ENCODE measurements at regions not wholly inside any gene's neighbourhood (a gene's known extent, or its start where the extent isn't known, plus 50 kb on each side); places are given as distances from the start of the nearest gene placed in this dataset.

DNA sequence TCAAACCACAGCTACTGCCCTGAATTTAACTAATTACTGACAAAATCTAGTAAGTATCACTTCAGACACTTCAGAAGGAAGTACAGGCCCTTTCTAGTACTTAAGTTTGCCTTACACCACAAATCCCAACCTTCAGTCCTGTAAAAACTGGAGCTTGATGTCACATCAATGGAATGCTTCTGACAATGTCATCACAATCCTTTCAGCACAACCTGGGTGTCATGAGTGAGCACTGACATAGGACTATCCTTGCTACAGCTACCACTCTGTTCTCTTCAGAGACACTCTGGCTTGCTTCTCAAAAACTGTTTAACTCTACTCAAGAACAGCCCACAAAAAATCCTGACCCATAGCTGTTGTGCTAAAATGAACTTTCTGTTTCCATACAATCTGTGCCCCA is 108.2 kb downstream of the RRM1 start:
- in situ Hi-C loops (cut with HindIII; ENCODE audit: low pct_ligation_motif_present, low sequenced_read_pairs), result no loop called here
- Histone ChIP-seq H3K27ac (no peak overlapping the region), H3K4me3 (ENCODE audit: low read depth, low read length) (no peak overlapping the region), H3K27me3 (replicated peaks) (no peaks in the 10 kb centered on the region), H3K36me3 (replicated peaks) (no peaks in the 10 kb centered on the region)
- TF ChIP-seq, protein P1, sequence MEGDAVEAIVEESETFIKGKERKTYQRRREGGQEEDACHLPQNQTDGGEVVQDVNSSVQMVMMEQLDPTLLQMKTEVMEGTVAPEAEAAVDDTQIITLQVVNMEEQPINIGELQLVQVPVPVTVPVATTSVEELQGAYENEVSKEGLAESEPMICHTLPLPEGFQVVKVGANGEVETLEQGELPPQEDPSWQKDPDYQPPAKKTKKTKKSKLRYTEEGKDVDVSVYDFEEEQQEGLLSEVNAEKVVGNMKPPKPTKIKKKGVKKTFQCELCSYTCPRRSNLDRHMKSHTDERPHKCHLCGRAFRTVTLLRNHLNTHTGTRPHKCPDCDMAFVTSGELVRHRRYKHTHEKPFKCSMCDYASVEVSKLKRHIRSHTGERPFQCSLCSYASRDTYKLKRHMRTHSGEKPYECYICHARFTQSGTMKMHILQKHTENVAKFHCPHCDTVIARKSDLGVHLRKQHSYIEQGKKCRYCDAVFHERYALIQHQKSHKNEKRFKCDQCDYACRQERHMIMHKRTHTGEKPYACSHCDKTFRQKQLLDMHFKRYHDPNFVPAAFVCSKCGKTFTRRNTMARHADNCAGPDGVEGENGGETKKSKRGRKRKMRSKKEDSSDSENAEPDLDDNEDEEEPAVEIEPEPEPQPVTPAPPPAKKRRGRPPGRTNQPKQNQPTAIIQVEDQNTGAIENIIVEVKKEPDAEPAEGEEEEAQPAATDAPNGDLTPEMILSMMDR (IDR thresholded peaks at IDR 0.05; ENCODE audit: low read depth, low read length, missing control alignments), result no peak
- DNase-seq, result no peak

DNA sequence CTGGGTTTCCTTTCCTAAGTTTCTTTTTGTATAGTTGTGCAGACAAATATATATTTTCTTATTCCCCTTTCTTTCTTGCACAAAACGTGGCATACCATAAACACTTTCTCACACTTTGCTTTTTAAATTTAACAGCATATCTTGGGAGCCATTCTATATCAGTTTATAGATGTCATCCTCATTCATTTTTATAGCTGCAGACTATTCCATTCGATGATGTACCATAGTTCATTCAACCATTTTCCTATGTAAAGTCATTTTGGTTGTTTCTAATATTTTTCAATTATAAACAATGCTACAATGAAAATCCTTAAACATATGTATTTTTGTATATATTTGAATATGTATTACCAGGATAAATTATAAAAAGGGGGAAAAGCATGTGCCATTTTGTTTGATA is 102.5 kb downstream of the RRM1 start:
- H3K27me3 ChIP-seq (replicated peaks), result no peaks in the 10 kb centered on the region
- no peak overlapping the region for H3K27ac ChIP-seq
- no peak overlapping the region for H3K4me3 ChIP-seq (ENCODE audit: low read depth, low read length)
- in situ Hi-C loops (cut with HindIII; ENCODE audit: low pct_ligation_motif_present, low sequenced_read_pairs), result no loop called here
- no peak for DNase-seq
- no peaks in the 10 kb centered on the region for H3K36me3 ChIP-seq (replicated peaks)
- TF ChIP-seq, protein P1 (IDR thresholded peaks at IDR 0.05; ENCODE audit: low read depth, low read length, missing control alignments), result no peak

DNA sequence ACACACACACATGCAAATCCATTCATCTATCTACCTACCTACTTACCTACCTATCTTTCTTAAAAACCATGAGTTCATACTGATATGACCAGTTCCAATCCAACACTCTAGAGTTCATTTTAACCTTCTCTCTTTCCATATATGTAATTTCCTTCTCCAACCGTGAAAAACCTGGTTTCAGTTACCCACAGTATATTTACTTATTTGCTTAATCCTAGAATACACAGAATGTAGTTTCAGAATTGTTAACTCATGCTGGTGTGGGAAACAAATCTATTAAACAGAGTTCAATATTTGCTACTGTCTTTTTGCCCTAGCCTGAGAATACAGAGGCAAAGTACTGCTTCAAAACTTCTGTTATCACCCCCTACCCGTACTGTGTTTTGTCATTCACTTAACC is 101.3 kb downstream of the RRM1 start:
- TF ChIP-seq, protein P1 (IDR thresholded peaks at IDR 0.05; ENCODE audit: low read depth, low read length, missing control alignments), result no peak
- H3K4me3 ChIP-seq (ENCODE audit: low read depth, low read length), result no peak overlapping the region
- H3K27me3 ChIP-seq (replicated peaks), result no peaks in the 10 kb centered on the region
- H3K36me3 ChIP-seq (replicated peaks), result no peaks in the 10 kb centered on the region
- in situ Hi-C loops (cut with HindIII; ENCODE audit: low pct_ligation_motif_present, low sequenced_read_pairs), result no loop called here
- H3K27ac ChIP-seq, result no peak overlapping the region
- DNase-seq, result no peak

DNA sequence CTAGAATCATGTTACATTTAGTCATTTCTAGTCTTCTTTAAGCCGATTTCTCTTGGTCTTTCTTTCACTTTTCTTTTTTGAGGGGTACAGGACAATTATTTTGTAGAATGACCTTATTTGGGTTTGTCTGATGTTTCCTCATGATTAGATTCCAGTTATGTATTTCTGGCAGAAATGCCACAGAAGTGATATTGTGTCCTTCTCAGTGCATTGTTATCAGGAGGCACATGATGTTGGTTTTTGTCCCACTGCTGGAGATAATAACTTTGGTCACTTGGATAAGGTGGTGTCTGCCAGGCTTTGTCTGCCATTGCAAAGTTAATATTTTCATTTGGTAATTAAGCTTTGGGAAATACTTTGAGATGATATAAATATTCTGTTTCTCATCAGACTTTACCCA is 100.3 kb downstream of the RRM1 start:
- no peak overlapping the region for H3K27ac ChIP-seq
- in situ Hi-C loops (cut with HindIII; ENCODE audit: low pct_ligation_motif_present, low sequenced_read_pairs), result no loop called here
- H3K36me3 ChIP-seq (replicated peaks), result no peaks in the 10 kb centered on the region
- H3K27me3 ChIP-seq (replicated peaks), result no peaks in the 10 kb centered on the region
- TF ChIP-seq, protein P1 (IDR thresholded peaks at IDR 0.05; ENCODE audit: low read depth, low read length, missing control alignments), result no peak
- no peak for DNase-seq
- H3K4me3 ChIP-seq (ENCODE audit: low read depth, low read length), result no peak overlapping the region

DNA sequence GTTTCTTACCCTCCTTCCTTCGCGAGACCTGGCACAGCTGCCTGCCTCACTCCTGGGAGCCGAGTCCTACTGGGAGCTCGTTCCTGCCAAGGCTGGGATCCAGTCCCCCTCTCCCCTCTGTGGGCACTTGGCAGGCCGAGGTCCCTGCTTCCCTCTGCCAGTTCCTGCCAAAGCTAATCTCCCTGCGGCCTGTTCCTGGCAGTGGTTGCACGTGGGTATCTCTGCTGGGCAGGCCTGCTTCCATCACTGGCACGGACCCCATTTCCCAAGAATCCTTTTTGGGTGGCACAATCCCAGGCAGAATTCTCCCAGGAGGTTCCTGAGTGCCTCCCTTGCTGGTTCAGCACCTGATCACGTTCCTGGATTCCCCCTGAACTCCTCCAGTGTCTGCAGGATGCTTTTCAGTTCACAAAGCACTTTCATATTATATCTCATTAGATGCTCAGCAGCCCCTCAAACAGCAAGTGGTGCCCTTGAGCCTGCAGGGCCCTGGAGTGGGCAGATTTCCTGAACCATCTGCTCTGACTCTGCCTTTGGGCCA is 96.5 kb downstream of the RRM1 start:
- H3K36me3 ChIP-seq (replicated peaks), result no peaks in the 10 kb centered on the region
- TF ChIP-seq, protein P1 (IDR thresholded peaks at IDR 0.05; ENCODE audit: low read depth, low read length, missing control alignments), result no peak
- no peak for DNase-seq
- H3K27ac ChIP-seq, result no peak overlapping the region
- H3K27me3 ChIP-seq (replicated peaks), result no peaks in the 10 kb centered on the region
- no peak overlapping the region for H3K4me3 ChIP-seq (ENCODE audit: low read depth, low read length)
- in situ Hi-C loops (cut with HindIII; ENCODE audit: low pct_ligation_motif_present, low sequenced_read_pairs), result no loop called here

DNA sequence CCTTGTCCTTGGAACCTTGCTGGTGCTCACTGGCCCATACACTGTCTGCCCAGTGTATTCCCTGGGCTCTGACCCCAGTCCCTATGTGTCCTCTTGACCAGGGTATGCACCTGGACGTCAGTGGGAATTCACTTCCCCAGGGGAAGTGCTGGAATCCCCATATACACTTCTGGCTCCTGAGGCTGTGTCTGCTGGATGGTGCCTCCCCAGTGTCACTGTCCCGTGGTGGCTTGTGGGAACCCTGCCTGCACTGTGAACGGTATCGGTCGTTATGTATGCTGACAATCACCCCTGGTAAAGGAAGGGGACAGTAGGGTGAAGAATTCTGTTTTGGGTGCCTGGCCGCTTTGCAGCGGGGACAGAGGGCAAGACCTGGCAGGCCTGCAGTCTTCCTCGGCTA is 95.9 kb downstream of the RRM1 start:
- in situ Hi-C loops (cut with HindIII; ENCODE audit: low pct_ligation_motif_present, low sequenced_read_pairs), result no loop called here
- no peak for DNase-seq
- H3K4me3 ChIP-seq (ENCODE audit: low read depth, low read length), result no peak overlapping the region
- H3K27ac ChIP-seq, result no peak overlapping the region
- TF ChIP-seq, protein P1 (IDR thresholded peaks at IDR 0.05; ENCODE audit: low read depth, low read length, missing control alignments), result no peak
- no peaks in the 10 kb centered on the region for H3K36me3 ChIP-seq (replicated peaks)
- no peaks in the 10 kb centered on the region for H3K27me3 ChIP-seq (replicated peaks)
